Activated naive CD4-positive, alpha-beta T cell treated with anti-CD3 and anti-CD28 coated beads for 36 hours (primary cell): ENCODE measurements at regions not wholly inside any gene's neighbourhood (a gene's known extent, or its start where the extent isn't known, plus 50 kb on each side); places are given as distances from the start of the nearest gene placed in this dataset.
"Not testable (repeated sequence)": the region's sequence is repeated elsewhere in the genome, so short reads cannot be mapped to it uniquely, and the experiment has no call there.

Experiments
- CTCF ChIA-PET: fragments of 350-600 bp; sonication (Branson Sonifier 250); formaldehyde crosslinking; loops from one replicate; lab custom pipeline; 2021; ENCODE audit warnings: antibody characterized with exemption; lab: Charles Lee
- DNase-seq: peaks from one replicate; pipeline ENCODE4 v3.0.0-alpha.2; 2020
- H3K27ac Mint-ChIP-seq: one replicate; pipeline ENCODE4 v1.8.0; 2021; ENCODE audit warnings: mild to moderate bottlenecking, mixed read lengths
- H3K27me3 Mint-ChIP-seq: one replicate; pipeline ENCODE4 v1.8.0; 2021; ENCODE audit warnings: low read depth, mixed read lengths
- H3K36me3 Mint-ChIP-seq: one replicate; pipeline ENCODE4 v1.8.0; 2021; ENCODE audit warnings: low read depth, mixed read lengths
- H3K4me1 Mint-ChIP-seq: one replicate; pipeline ENCODE4 v1.8.0; 2021; ENCODE audit warnings: low read depth, mixed read lengths
- H3K4me3 Mint-ChIP-seq: one replicate; pipeline ENCODE4 v1.8.0; 2021; ENCODE audit warnings: mild to moderate bottlenecking, moderate library complexity, mixed read lengths
- H3K9me3 Mint-ChIP-seq: one replicate; pipeline ENCODE4 v1.8.0; 2021; ENCODE audit warnings: mixed read lengths
- intact Hi-C: fragments of 100-400 bp; cut with micrococcal nuclease; formaldehyde crosslinking; loops from one replicate; pipeline ENCODE4 v1.15.1; 2023

- H3K27ac Mint-ChIP-seq, CTCF ChIA-PET, H3K4me1 Mint-ChIP-seq, H3K27me3 Mint-ChIP-seq, DNase-seq, intact Hi-C loops, H3K4me3 Mint-ChIP-seq: not testable (repeated sequence)
- peaks cover 17% of the 10 kb centered on the region for H3K36me3 Mint-ChIP-seq
- H3K9me3 Mint-ChIP-seq = peaks cover 66% of the 10 kb centered on the region
These were observed 4490.7 kb upstream of the OR11H1 start for GRCh38 chr22:11037314-11037713.

DNA sequence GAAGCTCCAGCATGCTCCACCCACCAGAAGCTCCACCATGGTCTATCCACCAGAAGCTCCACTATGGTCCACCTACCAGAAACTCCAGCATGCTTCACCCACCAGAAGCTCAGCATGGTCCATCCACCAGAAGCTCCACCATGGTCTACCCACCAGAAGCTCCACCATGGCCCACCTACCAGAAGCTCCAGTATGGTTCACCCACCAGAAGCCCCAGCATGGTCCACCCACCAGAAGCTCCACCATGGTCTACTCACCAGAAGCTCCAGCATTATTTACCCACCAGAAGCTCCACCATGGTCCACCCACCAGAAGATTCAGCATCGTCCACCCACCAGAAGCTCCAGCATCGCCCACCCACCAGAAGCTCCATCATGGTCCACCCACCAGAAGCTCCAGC, 4490.2 kb upstream of the OR11H1 start:
- Mint-ChIP-seq H3K9me3 (peaks cover 67% of the 10 kb centered on the region), H3K36me3 (peaks cover 17% of the 10 kb centered on the region)
- intact Hi-C loops, CTCF ChIA-PET, DNase-seq, H3K27me3 Mint-ChIP-seq, H3K4me3 Mint-ChIP-seq, H3K27ac Mint-ChIP-seq, H3K4me1 Mint-ChIP-seq: not testable (repeated sequence)

GRCh38 chr22:11038786-11039185, 4489.2 kb upstream of the OR11H1 start:
- Mint-ChIP-seq H3K36me3 (peaks cover 16% of the 10 kb centered on the region), H3K9me3 (peaks cover 68% of the 10 kb centered on the region)
- intact Hi-C loops, H3K4me1 Mint-ChIP-seq, H3K4me3 Mint-ChIP-seq, H3K27me3 Mint-ChIP-seq, DNase-seq, CTCF ChIA-PET, H3K27ac Mint-ChIP-seq: not testable (repeated sequence)

DNA sequence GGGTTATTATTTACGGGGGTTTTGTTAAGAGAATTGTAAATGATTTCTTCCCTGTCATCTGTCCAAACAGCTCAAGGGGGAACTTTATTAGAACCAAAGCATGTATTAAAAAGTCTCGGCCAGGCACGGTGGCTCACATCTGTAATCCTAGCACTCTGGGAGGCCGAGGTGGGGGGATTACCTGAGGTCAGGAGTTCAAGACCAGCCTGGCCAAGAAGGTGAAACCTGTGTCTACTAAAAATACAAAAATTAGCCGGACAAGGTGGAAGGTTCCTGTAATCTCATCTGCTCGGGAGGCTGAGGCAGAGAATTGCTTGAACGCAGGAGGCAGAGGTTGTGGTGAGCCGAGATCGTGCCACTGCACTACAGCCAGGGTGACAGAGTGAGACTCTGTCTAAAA, 4486.6 kb upstream of the OR11H1 start:
- H3K27ac Mint-ChIP-seq, CTCF ChIA-PET, H3K36me3 Mint-ChIP-seq, H3K4me3 Mint-ChIP-seq, intact Hi-C loops, H3K27me3 Mint-ChIP-seq, DNase-seq, H3K4me1 Mint-ChIP-seq: not testable (repeated sequence)
- peaks cover 53% of the 10 kb centered on the region for H3K9me3 Mint-ChIP-seq

DNA sequence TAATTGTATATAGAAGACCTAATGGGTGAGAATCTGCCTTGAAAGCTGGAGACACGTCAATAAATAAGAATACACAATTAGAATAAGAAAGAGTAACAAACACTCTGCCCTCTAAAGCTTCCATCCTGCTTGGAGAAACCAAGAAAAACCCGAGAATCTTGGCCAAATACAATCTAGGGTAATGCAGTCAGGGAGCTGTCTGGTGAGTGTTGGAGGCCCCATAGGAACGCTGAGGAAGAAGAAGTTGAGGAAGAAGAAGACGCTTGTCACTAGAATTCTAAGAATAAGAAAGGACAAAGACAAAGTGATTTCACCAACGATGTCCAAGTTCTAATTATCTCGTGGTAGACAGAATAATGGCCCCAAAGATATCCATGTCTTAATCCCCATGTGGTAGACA, 4485.9 kb upstream of the OR11H1 start:
- H3K4me3 Mint-ChIP-seq = no peak overlapping the region
- no peak overlapping the region for H3K27ac Mint-ChIP-seq
- DNase-seq = no peak
- H3K9me3 Mint-ChIP-seq = peaks cover 50% of the 10 kb centered on the region
- CTCF ChIA-PET = no interaction called here
- intact Hi-C loops = no loop called here
- no peaks in the 10 kb centered on the region for H3K27me3 Mint-ChIP-seq
- peaks cover 8% of the 10 kb centered on the region for H3K36me3 Mint-ChIP-seq
- H3K4me1 Mint-ChIP-seq = no peaks in the 10 kb centered on the region

DNA sequence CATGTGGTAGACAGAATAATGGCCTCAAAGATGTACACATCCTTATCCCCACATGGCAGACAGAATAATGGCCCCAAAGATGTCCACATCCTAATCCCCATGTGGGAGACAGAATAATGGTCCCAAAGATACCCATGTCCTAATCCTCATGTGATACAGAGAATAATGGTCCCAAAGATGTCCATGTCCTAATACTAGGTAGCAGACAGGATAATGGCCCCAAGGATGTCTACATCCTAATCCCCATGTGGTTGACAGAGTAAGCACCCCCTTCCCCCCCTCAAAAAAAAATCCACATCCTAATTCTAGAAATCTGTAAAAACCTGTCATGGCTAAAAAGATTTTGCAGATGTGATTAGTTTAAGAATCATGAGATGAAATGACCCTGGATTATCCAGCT, 4484.7 kb upstream of the OR11H1 start:
- intact Hi-C loops, H3K27ac Mint-ChIP-seq, H3K27me3 Mint-ChIP-seq, H3K4me1 Mint-ChIP-seq, DNase-seq, CTCF ChIA-PET, H3K36me3 Mint-ChIP-seq, H3K4me3 Mint-ChIP-seq: not testable (repeated sequence)
- peaks cover 40% of the 10 kb centered on the region for H3K9me3 Mint-ChIP-seq

GRCh38 chr22:11048884-11049283, 4479.1 kb upstream of the OR11H1 start:
- H3K36me3 Mint-ChIP-seq, H3K27ac Mint-ChIP-seq, H3K27me3 Mint-ChIP-seq, H3K4me3 Mint-ChIP-seq, DNase-seq, CTCF ChIA-PET, intact Hi-C loops, H3K4me1 Mint-ChIP-seq: not testable (repeated sequence)
- H3K9me3 Mint-ChIP-seq = peaks cover 20% of the 10 kb centered on the region

- H3K4me1 Mint-ChIP-seq, H3K27ac Mint-ChIP-seq, DNase-seq, H3K27me3 Mint-ChIP-seq, H3K4me3 Mint-ChIP-seq, CTCF ChIA-PET, intact Hi-C loops: not testable (repeated sequence)
- peaks cover 12% of the 10 kb centered on the region for H3K36me3 Mint-ChIP-seq
- peaks cover 27% of the 10 kb centered on the region for H3K9me3 Mint-ChIP-seq
These were observed 4477.8 kb upstream of the OR11H1 start for GRCh38 chr22:11050226-11050625.

DNA sequence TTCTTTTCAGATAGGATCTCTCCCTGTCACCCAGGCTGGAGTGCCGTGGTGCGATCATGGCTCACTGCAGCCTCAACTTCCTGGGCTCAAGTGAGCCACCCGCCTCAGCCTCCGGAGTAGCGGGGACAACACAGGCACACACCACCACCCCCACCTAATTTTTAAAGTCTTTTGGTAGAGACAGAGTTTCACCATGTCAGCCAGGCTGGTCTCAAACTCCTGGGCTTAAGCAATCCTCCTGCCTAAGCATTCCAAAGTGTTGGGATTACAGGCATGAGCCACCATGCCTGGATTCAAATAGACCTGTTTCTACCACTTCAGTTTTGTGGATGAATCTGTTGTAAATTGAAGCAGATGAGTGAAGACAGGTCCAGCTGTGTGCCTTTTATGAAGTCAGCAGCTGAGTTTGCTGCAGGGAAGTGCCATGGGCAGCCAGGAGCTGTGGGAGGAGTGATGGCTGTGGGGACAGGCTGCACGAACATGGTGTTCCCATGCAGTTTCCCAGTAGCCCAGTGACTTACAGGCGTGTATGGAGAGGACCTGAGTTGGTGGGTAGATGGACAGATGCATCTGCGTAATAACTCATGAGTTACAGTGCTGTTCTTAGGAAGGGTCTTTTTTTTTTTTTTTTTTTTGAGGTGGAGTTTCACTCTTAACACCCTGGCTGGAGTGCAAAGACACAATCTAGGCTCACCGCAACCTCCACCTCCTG, 4476.4 kb upstream of the OR11H1 start:
- H3K4me3 Mint-ChIP-seq, H3K27me3 Mint-ChIP-seq, H3K27ac Mint-ChIP-seq, H3K4me1 Mint-ChIP-seq, DNase-seq, CTCF ChIA-PET, intact Hi-C loops: not testable (repeated sequence)
- Mint-ChIP-seq H3K36me3 (peaks cover 18% of the 10 kb centered on the region), H3K9me3 (peaks cover 39% of the 10 kb centered on the region)

- H3K27ac Mint-ChIP-seq, CTCF ChIA-PET, H3K27me3 Mint-ChIP-seq, intact Hi-C loops, DNase-seq, H3K4me3 Mint-ChIP-seq, H3K4me1 Mint-ChIP-seq: not testable (repeated sequence)
- Mint-ChIP-seq H3K36me3 (peaks cover 22% of the 10 kb centered on the region), H3K9me3 (peaks cover 42% of the 10 kb centered on the region)
These were observed 4474.3 kb upstream of the OR11H1 start for GRCh38 chr22:11053403-11054344.

DNA sequence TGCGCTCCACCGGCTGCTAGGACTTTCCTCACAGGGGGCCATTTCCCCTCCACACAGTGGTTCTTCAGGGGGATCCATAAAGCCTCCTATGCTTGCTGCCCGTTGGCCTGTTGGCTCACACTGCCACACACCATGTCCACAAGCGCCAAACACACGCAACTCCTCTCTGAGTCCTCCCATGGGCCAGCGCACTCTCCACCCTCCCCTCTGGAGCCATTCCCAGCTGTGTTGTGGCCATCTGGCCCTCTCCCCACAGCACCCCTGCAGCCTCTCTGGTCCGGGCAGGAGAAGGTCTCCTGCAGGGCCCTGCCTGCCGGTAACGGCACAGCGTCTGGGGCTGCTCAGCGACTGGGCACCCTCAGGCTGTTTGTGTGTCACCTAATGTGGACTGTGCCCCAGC, 4473.3 kb upstream of the OR11H1 start:
- CTCF ChIA-PET, H3K4me3 Mint-ChIP-seq, H3K27me3 Mint-ChIP-seq, H3K27ac Mint-ChIP-seq, DNase-seq, intact Hi-C loops, H3K4me1 Mint-ChIP-seq: not testable (repeated sequence)
- H3K36me3 Mint-ChIP-seq = peaks cover 20% of the 10 kb centered on the region
- peaks cover 40% of the 10 kb centered on the region for H3K9me3 Mint-ChIP-seq

GRCh38 chr22:11055176-11055575, 4472.8 kb upstream of the OR11H1 start:
- H3K27ac Mint-ChIP-seq, CTCF ChIA-PET, H3K4me3 Mint-ChIP-seq, DNase-seq, intact Hi-C loops, H3K27me3 Mint-ChIP-seq, H3K4me1 Mint-ChIP-seq: not testable (repeated sequence)
- peaks cover 40% of the 10 kb centered on the region for H3K9me3 Mint-ChIP-seq
- peaks cover 20% of the 10 kb centered on the region for H3K36me3 Mint-ChIP-seq
